H1 (cell line): ENCODE measurements at regions not wholly inside any gene's neighbourhood (a gene's known extent, or its start where the extent isn't known, plus 50 kb on each side); places are given as distances from the start of the nearest gene placed in this dataset.

ENCODE experiments used
- CTCF ChIA-PET: fragments of 300-600 bp; sonication (Branson Sonifier 250); formaldehyde crosslinking; loops from one replicate; lab custom pipeline; 2021; ENCODE audit not compliant: partially characterized antibody; lab: Charles Lee
- POLR2A ChIA-PET: fragments of 300-600 bp; sonication (Branson Sonifier 250); formaldehyde crosslinking; loops from one replicate; lab custom pipeline; 2021; ENCODE audit warnings: inconsistent platforms; ENCODE audit not compliant: partially characterized antibody; lab: Charles Lee
- DNase-seq, 2 experiments: peaks; one replicate each; pipeline versions ENCODE4 v3.0.0 to v3.0.0-alpha.2; 2010 to 2022; ENCODE audit warnings: low spot score in 2 of 2, low read depth in 1 of 2, mixed read lengths in 1 of 2
- FAIRE-seq: peaks from 2 replicates; lab custom pipeline; 2011; peaks lifted over from hg19 to GRCh38; lab: Jason Lieb, UNC
- H2AFZ ChIP-seq: 2 replicates; pipeline ENCODE4 v1.8.1; 2012; ENCODE audit warnings: low read length, inconsistent platforms
- H2AK5ac ChIP-seq: 2 replicates; pipeline ENCODE4 v1.6.1; 2013; ENCODE audit warnings: low read depth, low read length
- H2BK120ac ChIP-seq: replicated peaks from 2 replicates; pipeline ENCODE3; 2013; ENCODE audit warnings: low read depth, low read length, inconsistent platforms
- H2BK12ac ChIP-seq: 2 replicates; pipeline ENCODE4 v1.6.1; 2013; ENCODE audit warnings: low read depth, low read length
- H2BK15ac ChIP-seq: 2 replicates; pipeline ENCODE4 v1.6.1; 2013; ENCODE audit warnings: low read length
- H2BK20ac ChIP-seq: 2 replicates; pipeline ENCODE4 v1.6.1; 2013; ENCODE audit warnings: low read length
- H2BK5ac ChIP-seq: 2 replicates; pipeline ENCODE4 v1.6.1; 2013; ENCODE audit warnings: low read depth, low read length
- H3K14ac ChIP-seq: 2 replicates; pipeline ENCODE4 v1.6.1; 2013; ENCODE audit warnings: inconsistent platforms; ENCODE audit not compliant: insufficient read length
- H3K18ac ChIP-seq: 2 replicates; pipeline ENCODE4 v1.6.1; 2013; ENCODE audit warnings: low read length; ENCODE audit errors: extremely low read depth
- H3K23ac ChIP-seq: 2 replicates; pipeline ENCODE4 v1.6.1; 2013; ENCODE audit warnings: inconsistent platforms; ENCODE audit not compliant: insufficient read length
- H3K23me2 ChIP-seq: 2 replicates; pipeline ENCODE4 v1.6.1; 2013; ENCODE audit warnings: low read depth, low read length
- H3K27ac ChIP-seq: 2 replicates; pipeline ENCODE4 v1.6.1; 2011; ENCODE audit warnings: low read depth, low read length, inconsistent platforms
- H3K27me3 ChIP-seq, 4 experiments: replicated peaks in 1 of 4; 1 replicate in 1 of 4; 2 replicates in 3 of 4; pipeline versions ENCODE4 v1.6.1 to v1.8.1; 2011 to 2013; ENCODE audit warnings: low read length in 3 of 4, mild to moderate bottlenecking in 3 of 4, inconsistent platforms in 2 of 4, mixed read lengths in 2 of 4, moderate library complexity in 1 of 4; ENCODE audit not compliant: control insufficient read depth in 3 of 4, insufficient read depth in 3 of 4; ENCODE audit errors: extremely low read depth in 1 of 4
- H3K36me3 ChIP-seq, 4 experiments: 2 replicates each; pipeline versions ENCODE4 v1.6.1 to v1.8.1; 2011 to 2013; ENCODE audit warnings: mild to moderate bottlenecking in 4 of 4, low read length in 3 of 4, moderate library complexity in 2 of 4, control low read depth in 1 of 4, inconsistent platforms in 1 of 4; ENCODE audit not compliant: insufficient read depth in 4 of 4, control insufficient read depth in 2 of 4
- H3K4ac ChIP-seq: replicated peaks from 2 replicates; pipeline ENCODE3; 2013; ENCODE audit warnings: low read length, low read depth, mixed read lengths, inconsistent platforms; ENCODE audit not compliant: insufficient read length
- H3K4me1 ChIP-seq, 4 experiments: replicated peaks in 1 of 4; 1 replicate in 1 of 4; 2 replicates in 3 of 4; pipeline versions ENCODE4 v1.6.1 to v1.8.1; 2011 to 2013; ENCODE audit warnings: low read length in 3 of 4, inconsistent platforms in 2 of 4, mixed read lengths in 1 of 4; ENCODE audit not compliant: insufficient read depth in 4 of 4, control insufficient read depth in 3 of 4
- H3K4me2 ChIP-seq, 2 experiments: 2 replicates each; pipeline versions ENCODE4 v1.6.1 to v1.8.1; 2011 to 2013; ENCODE audit warnings: low read depth in 2 of 2, low read length in 2 of 2, control low read depth in 1 of 2, inconsistent platforms in 1 of 2, mild to moderate bottlenecking in 1 of 2; ENCODE audit not compliant: insufficient read depth in 1 of 2
- H3K4me3 ChIP-seq, 4 experiments: fragments of 200-600, 300-600 bp in 1 of 4; sonication (generic), shearing (Covaris generic), sonication (Bioruptor Twin) in 1 of 4; 2 replicates each; pipeline versions ENCODE4 v1.5.1 to v1.8.1; 2011 to 2016; ENCODE audit warnings: low read length in 4 of 4, low read depth in 3 of 4, control low read depth in 2 of 4, inconsistent platforms in 2 of 4, mild to moderate bottlenecking in 2 of 4, mixed read lengths in 1 of 4, moderate library complexity in 1 of 4; ENCODE audit not compliant: insufficient read depth in 2 of 4; ENCODE audit errors: extremely low read depth in 1 of 4
- H3K56ac ChIP-seq: replicated peaks from 2 replicates; pipeline ENCODE3; 2013; ENCODE audit warnings: low read depth, mild to moderate bottlenecking, mixed read lengths, low read length, inconsistent platforms; ENCODE audit not compliant: insufficient read length
- H3K79me1 ChIP-seq: 2 replicates; pipeline ENCODE4 v1.6.1; 2013; ENCODE audit warnings: low read depth, low read length, control low read depth
- H3K79me2 ChIP-seq, 2 experiments: 2 replicates each; pipeline versions ENCODE4 v1.6.1 to v1.8.1; 2012 to 2013; ENCODE audit warnings: low read length in 2 of 2, mild to moderate bottlenecking in 2 of 2, inconsistent platforms in 1 of 2; ENCODE audit not compliant: insufficient read depth in 2 of 2, control insufficient read depth in 1 of 2
- H3K9ac ChIP-seq, 4 experiments: replicated peaks in 1 of 4; 1 replicate in 1 of 4; 2 replicates in 3 of 4; pipeline versions ENCODE4 v1.6.1 to v1.8.1; 2011 to 2013; ENCODE audit warnings: low read depth in 3 of 4, low read length in 3 of 4, control low read depth in 2 of 4, mild to moderate bottlenecking in 2 of 4, moderate library complexity in 2 of 4, inconsistent platforms in 1 of 4; ENCODE audit errors: extremely low read depth in 1 of 4
- H3K9me3 ChIP-seq, 2 experiments: 2 replicates each; pipeline versions ENCODE4 v1.6.1 to v1.8.1; 2012 to 2013; ENCODE audit warnings: mild to moderate bottlenecking in 2 of 2, moderate library complexity in 2 of 2, control low read depth in 1 of 2, inconsistent platforms in 1 of 2, low read depth in 1 of 2, low read length in 1 of 2, mixed read lengths in 1 of 2; ENCODE audit not compliant: insufficient read depth in 2 of 2
- H4K20me1 ChIP-seq, 2 experiments: replicated peaks in 1 of 2; 2 replicates each; pipeline versions ENCODE3 to v1.8.1; 2011 to 2013; ENCODE audit warnings: inconsistent platforms in 2 of 2, low read length in 2 of 2, mild to moderate bottlenecking in 1 of 2; ENCODE audit not compliant: insufficient read depth in 2 of 2, control insufficient read depth in 1 of 2
- H4K5ac ChIP-seq: 2 replicates; pipeline ENCODE4 v1.6.1; 2013; ENCODE audit warnings: low read length, low read depth, mixed read lengths, inconsistent platforms; ENCODE audit not compliant: insufficient read length
- H4K8ac ChIP-seq: 2 replicates; pipeline ENCODE4 v1.8.0; 2013; ENCODE audit warnings: mild to moderate bottlenecking, moderate library complexity, low read length, inconsistent platforms; ENCODE audit not compliant: insufficient read depth; ENCODE audit errors: extremely low read depth
- H4K91ac ChIP-seq: replicated peaks from 2 replicates; pipeline ENCODE3; 2013; ENCODE audit warnings: low read length, mixed read lengths, inconsistent platforms; ENCODE audit not compliant: insufficient read length
- BACH1 ChIP-seq: IDR thresholded peaks from 2 replicates; pipeline ENCODE4 v1.6.1; 2012; ENCODE audit warnings: low read length, improper control_type of control experiment
- CHD2 ChIP-seq: IDR thresholded peaks from 2 replicates; pipeline ENCODE4 v1.6.1; 2012; ENCODE audit warnings: low read length, improper control_type of control experiment
- KDM1A ChIP-seq: fragments of 200-600, 300-600 bp; sonication (generic); IDR thresholded peaks from 2 replicates; pipeline ENCODE4 v1.7.1; 2016; ENCODE audit warnings: mild to moderate bottlenecking, low read length, borderline replicate concordance
- MAFK ChIP-seq: IDR thresholded peaks from 2 replicates; pipeline ENCODE4 v1.6.1; 2012; ENCODE audit warnings: low read depth, mild to moderate bottlenecking, improper control_type of control experiment, low read length
- MAX ChIP-seq: IDR thresholded peaks from 2 replicates; pipeline ENCODE4 v1.6.1; 2012; ENCODE audit warnings: inconsistent platforms
- NRF1 ChIP-seq: IDR thresholded peaks from 2 replicates; pipeline ENCODE4 v1.6.1; 2011; ENCODE audit warnings: mild to moderate bottlenecking, low read depth, low read length, improper control_type of control experiment
- RNF2 ChIP-seq: fragments of 200-900, 300-1000 bp; sonication (generic); IDR thresholded peaks from 2 replicates; pipeline ENCODE4 v1.7.1; 2016; ENCODE audit warnings: borderline replicate concordance, low read depth, mild to moderate bottlenecking, antibody characterized with exemption, low read length; ENCODE audit not compliant: poor library complexity, severe bottlenecking; ENCODE audit errors: missing control alignments
- TCF12 ChIP-seq: IDR thresholded peaks from 2 replicates; pipeline ENCODE4 v1.6.1; 2011; ENCODE audit warnings: low read depth, mild to moderate bottlenecking, low read length
- USF2 ChIP-seq: IDR thresholded peaks from 2 replicates; pipeline ENCODE4 v1.6.1; 2011; ENCODE audit warnings: low read length, improper control_type of control experiment
- YY1 ChIP-seq: IDR thresholded peaks from 2 replicates; pipeline ENCODE4 v1.6.1; 2011; ENCODE audit warnings: low read depth, mild to moderate bottlenecking, low read length
- ZNF274 ChIP-seq: IDR thresholded peaks from 2 replicates; pipeline ENCODE4 v1.7.0; 2012; ENCODE audit warnings: low read length, borderline replicate concordance; ENCODE audit errors: extremely low read depth
- WGBS, 2 experiments: shearing (Covaris generic) in 1 of 2; methylation state at CpG; one replicate each; pipeline versions ENCODE4 v1.1.6 to v1.1.7; 2013 to 2015; ENCODE audit warnings: low lambda C conversion rate in 2 of 2, mixed read lengths in 2 of 2, inconsistent platforms in 1 of 2, low coverage in 1 of 2, missing lambda C conversion rate in 1 of 2; ENCODE audit not compliant: insufficient replicate concordance in 2 of 2, insufficient coverage in 1 of 2, insufficient read length in 1 of 2; ENCODE audit errors: extremely low coverage in 1 of 2, missing lambda C conversion rate in 1 of 2; 5-methylcytosine and 5-hydroxymethylcytosine counted together

- H2BK120ac ChIP-seq = no peak overlapping the region
- H2BK15ac ChIP-seq = no peak overlapping the region
- CTCF ChIA-PET = no interaction called here
- 87% methylated on average over 3 of the region's 3 CpGs; no CpG with 5 or more reads in 1 of the 2 experiments for WGBS, 2 experiments
- no peaks in the 10 kb centered on the region for H3K27me3 ChIP-seq
- no peak overlapping the region for H3K23ac ChIP-seq
- no peak overlapping the region for H3K9ac ChIP-seq
- no peak overlapping the region for H2AFZ ChIP-seq
- H3K79me2 ChIP-seq = no peaks in the 10 kb centered on the region; a peak in 1 of 4 replicates
- H3K4me1 ChIP-seq = peaks cover 0 to 11% (median 4%) of the 10 kb centered on the region in 4 experiments; a peak in 3 of 7 replicates
- H2BK12ac ChIP-seq = no peak overlapping the region
- no peak overlapping the region for H2AK5ac ChIP-seq
- H4K8ac ChIP-seq = no peak overlapping the region
- H4K91ac ChIP-seq = no peak overlapping the region
- no peak overlapping the region for H4K5ac ChIP-seq
- no peak for TF ChIP-seq NRF1
- TF ChIP-seq USF2 = no peak
- no peak for TF ChIP-seq CHD2
- TF ChIP-seq BACH1 = no peak
- no peak for TF ChIP-seq KDM1A
- no peak for TF ChIP-seq MAX
- TF ChIP-seq RNF2 = no peak
- TF ChIP-seq TCF12 = no peak
- no peak for TF ChIP-seq MAFK
- TF ChIP-seq ZNF274 = no peak
- no peak for TF ChIP-seq YY1
- no peak overlapping the region for H2BK20ac ChIP-seq
- no peak overlapping the region for H3K27ac ChIP-seq
- FAIRE-seq = no peak
- no peak overlapping the region for H2BK5ac ChIP-seq
- H3K18ac ChIP-seq = no peak overlapping the region
- no peak for DNase-seq
- no peak overlapping the region for H3K14ac ChIP-seq
- no peaks in the 10 kb centered on the region for H4K20me1 ChIP-seq
- H3K4ac ChIP-seq = no peak overlapping the region
- no peak overlapping the region for H3K4me3 ChIP-seq
- no peaks in the 10 kb centered on the region for H3K23me2 ChIP-seq
- peaks cover 0 to 22% (median 0%) of the 10 kb centered on the region in 4 experiments; a peak in 1 of 8 replicates for H3K36me3 ChIP-seq
- H3K56ac ChIP-seq = no peak overlapping the region
- H3K9me3 ChIP-seq = peaks cover 0 to 7% of the 10 kb centered on the region in 2 experiments; a peak in 3 of 4 replicates
- H3K79me1 ChIP-seq = no peaks in the 10 kb centered on the region
- H3K4me2 ChIP-seq = no peak overlapping the region
- POLR2A ChIA-PET = interaction anchor here (0.9 to 1.2 kb wide), 2 partner anchors 49 to 51 kb away, joined by 3 read pairs; no protein-coding TSS in a partner anchor
Observed at GRCh38 chr9:82777366-82777765, 285.6 kb downstream of the RASEF start.
